CD14-positive monocyte (primary cell): ENCODE measurements at regions not wholly inside any gene's neighbourhood (a gene's known extent, or its start where the extent isn't known, plus 50 kb on each side); places are given as distances from the start of the nearest gene placed in this dataset.

Experiments used
- DNase-seq, 3 donors: peaks; one replicate each; pipeline ENCODE4 v3.0.0-alpha.2; 2011 to 2022
- H2AFZ ChIP-seq: 2 replicates; pipeline ENCODE4 v1.6.0; 2012; ENCODE audit warnings: mild to moderate bottlenecking, low read depth, low read length, inconsistent platforms; ENCODE audit not compliant: insufficient read depth, poor library complexity, severe bottlenecking
- H3K27ac ChIP-seq, 2 donors: 1 replicate in 1 of 2; 2 replicates in 1 of 2; pipeline ENCODE4 v1.5.1; 2012 to 2013; ENCODE audit warnings: low read length in 2 of 2, control low read depth in 1 of 2, inconsistent platforms in 1 of 2, low read depth in 1 of 2, mild to moderate bottlenecking in 1 of 2
- H3K27me3 ChIP-seq, 2 donors: one replicate each; pipeline versions ENCODE4 v1.6.0 to v1.6.1; 2011 to 2013; ENCODE audit warnings: low read length in 2 of 2; ENCODE audit not compliant: control insufficient read depth in 2 of 2, insufficient read depth in 2 of 2
- H3K36me3 ChIP-seq, 2 donors: replicated peaks in 1 of 2; 1 replicate in 1 of 2; 2 replicates in 1 of 2; pipeline versions ENCODE4 v1.5.1 to v1.6.1; 2012 to 2013; ENCODE audit warnings: low read length in 2 of 2, control low read depth in 1 of 2, inconsistent platforms in 1 of 2, mild to moderate bottlenecking in 1 of 2; ENCODE audit not compliant: insufficient read depth in 2 of 2, control insufficient read depth in 1 of 2
- H3K4me1 ChIP-seq, 2 donors: 1 replicate in 1 of 2; 2 replicates in 1 of 2; pipeline versions ENCODE4 v1.5.1 to v1.6.1; 2012 to 2013; ENCODE audit warnings: low read length in 2 of 2, control low read depth in 1 of 2, inconsistent platforms in 1 of 2, mild to moderate bottlenecking in 1 of 2, moderate library complexity in 1 of 2; ENCODE audit not compliant: insufficient read depth in 2 of 2, control insufficient read depth in 1 of 2
- H3K4me2 ChIP-seq: replicated peaks from 2 replicates; pipeline ENCODE3; 2012; ENCODE audit warnings: low read length, moderate library complexity, mild to moderate bottlenecking; ENCODE audit not compliant: poor library complexity, severe bottlenecking; ENCODE audit errors: extremely low read depth
- H3K4me3 ChIP-seq, 3 experiments: fragments of 200-600 bp in 1 of 3; sonication (generic) in 1 of 3; replicated peaks in 1 of 3; 1 replicate in 2 of 3; 2 replicates in 1 of 3; pipeline ENCODE4 v1.5.1; 2011 to 2013; ENCODE audit warnings: low read length in 3 of 3, mild to moderate bottlenecking in 3 of 3, control low read depth in 2 of 3, low read depth in 2 of 3, inconsistent platforms in 1 of 3, moderate library complexity in 1 of 3
- H3K79me2 ChIP-seq: 2 replicates; pipeline ENCODE4 v1.6.0; 2012; ENCODE audit warnings: mild to moderate bottlenecking, control low read depth, inconsistent platforms, low read length, moderate library complexity; ENCODE audit not compliant: insufficient read depth
- H3K9ac ChIP-seq: 2 replicates; pipeline ENCODE4 v1.6.0; 2017; ENCODE audit warnings: low read length, mild to moderate bottlenecking; ENCODE audit not compliant: insufficient read depth, poor library complexity, severe bottlenecking
- H3K9me3 ChIP-seq, 2 donors: replicated peaks in 1 of 2; 1 replicate in 1 of 2; 2 replicates in 1 of 2; pipeline versions ENCODE4 v1.5.1 to v1.6.1; 2012 to 2013; ENCODE audit warnings: low read length in 2 of 2, control low read depth in 1 of 2; ENCODE audit not compliant: control insufficient read depth in 1 of 2, insufficient read depth in 1 of 2
- H4K20me1 ChIP-seq: 2 replicates; pipeline ENCODE4 v1.6.0; 2012; ENCODE audit warnings: mild to moderate bottlenecking, low read length, control low read depth, moderate library complexity; ENCODE audit not compliant: insufficient read depth
- H3K27ac Mint-ChIP-seq, 7 donors: one replicate each; pipeline ENCODE4 v1.8.0; 2020; ENCODE audit warnings: mild to moderate bottlenecking in 7 of 7, mixed read lengths in 7 of 7, moderate library complexity in 6 of 7, inconsistent platforms in 2 of 7
- H3K27me3 Mint-ChIP-seq, 3 donors: one replicate each; pipeline ENCODE4 v1.8.0; 2021 to 2022; ENCODE audit warnings: low read depth in 3 of 3, mild to moderate bottlenecking in 3 of 3, mixed read lengths in 3 of 3, moderate library complexity in 3 of 3, inconsistent platforms in 1 of 3
- H3K36me3 Mint-ChIP-seq, 2 donors: one replicate each; pipeline ENCODE4 v1.8.0; 2020; ENCODE audit warnings: mixed read lengths in 2 of 2, inconsistent platforms in 1 of 2, mild to moderate bottlenecking in 1 of 2
- H3K4me1 Mint-ChIP-seq: one replicate; pipeline ENCODE4 v1.8.0; 2020; ENCODE audit warnings: mild to moderate bottlenecking, mixed read lengths
- H3K4me3 Mint-ChIP-seq, 2 donors: one replicate each; pipeline ENCODE4 v1.8.0; 2020; ENCODE audit warnings: mild to moderate bottlenecking in 2 of 2, mixed read lengths in 2 of 2, moderate library complexity in 1 of 2
- H3K9me3 Mint-ChIP-seq, 7 donors: one replicate each; pipeline ENCODE4 v1.8.0; 2020 to 2022; ENCODE audit warnings: mixed read lengths in 7 of 7, mild to moderate bottlenecking in 6 of 7, moderate library complexity in 6 of 7, inconsistent platforms in 2 of 7
- WGBS: methylation state at CpG from one replicate; pipeline ENCODE4 v1.1.5; 2013; ENCODE audit warnings: missing lambda C conversion rate; ENCODE audit not compliant: insufficient coverage; 5-methylcytosine and 5-hydroxymethylcytosine counted together
- intact Hi-C, 2 donors: fragments of 100-400 bp; cut with micrococcal nuclease; formaldehyde crosslinking; loops; one replicate each; pipeline versions ENCODE4 v1.15.0 to v1.15.1; 2023
- TF ChIP-seq, protein P1 (sequence below): fragments of 200-600 bp; IDR thresholded peaks from one replicate; pipeline ENCODE4 v1.8.0; 2022; ENCODE audit warnings: antibody characterized with exemption, mild to moderate bottlenecking

- 96% methylated on average over 11 of the region's 14 CpGs for WGBS
- no peak overlapping the region for H3K4me3 ChIP-seq
- TF ChIP-seq, protein P1, sequence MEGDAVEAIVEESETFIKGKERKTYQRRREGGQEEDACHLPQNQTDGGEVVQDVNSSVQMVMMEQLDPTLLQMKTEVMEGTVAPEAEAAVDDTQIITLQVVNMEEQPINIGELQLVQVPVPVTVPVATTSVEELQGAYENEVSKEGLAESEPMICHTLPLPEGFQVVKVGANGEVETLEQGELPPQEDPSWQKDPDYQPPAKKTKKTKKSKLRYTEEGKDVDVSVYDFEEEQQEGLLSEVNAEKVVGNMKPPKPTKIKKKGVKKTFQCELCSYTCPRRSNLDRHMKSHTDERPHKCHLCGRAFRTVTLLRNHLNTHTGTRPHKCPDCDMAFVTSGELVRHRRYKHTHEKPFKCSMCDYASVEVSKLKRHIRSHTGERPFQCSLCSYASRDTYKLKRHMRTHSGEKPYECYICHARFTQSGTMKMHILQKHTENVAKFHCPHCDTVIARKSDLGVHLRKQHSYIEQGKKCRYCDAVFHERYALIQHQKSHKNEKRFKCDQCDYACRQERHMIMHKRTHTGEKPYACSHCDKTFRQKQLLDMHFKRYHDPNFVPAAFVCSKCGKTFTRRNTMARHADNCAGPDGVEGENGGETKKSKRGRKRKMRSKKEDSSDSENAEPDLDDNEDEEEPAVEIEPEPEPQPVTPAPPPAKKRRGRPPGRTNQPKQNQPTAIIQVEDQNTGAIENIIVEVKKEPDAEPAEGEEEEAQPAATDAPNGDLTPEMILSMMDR, result no peak
- H3K27me3 ChIP-seq, result no peaks in the 10 kb centered on the region
- H3K9me3 Mint-ChIP-seq, result peaks cover 3 to 17% (median 11%) of the 10 kb centered on the region in 7 donors
- no peaks in the 10 kb centered on the region for H3K4me1 ChIP-seq
- H2AFZ ChIP-seq, result no peak overlapping the region
- H3K79me2 ChIP-seq, result no peaks in the 10 kb centered on the region
- no peak overlapping the region for H3K27ac ChIP-seq
- H3K36me3 Mint-ChIP-seq, result no peaks in the 10 kb centered on the region
- H3K4me2 ChIP-seq, result no peak overlapping the region
- no peak overlapping the region for H3K9ac ChIP-seq
- no peak overlapping the region for H3K27ac Mint-ChIP-seq
- no peak overlapping the region for H3K4me3 Mint-ChIP-seq
- H3K4me1 Mint-ChIP-seq, result no peaks in the 10 kb centered on the region
- no peaks in the 10 kb centered on the region for H3K9me3 ChIP-seq
- intact Hi-C loops, result no loop called here
- peaks cover 0 to 2% (median 2%) of the 10 kb centered on the region in 3 donors for H3K27me3 Mint-ChIP-seq
- no peaks in the 10 kb centered on the region for H4K20me1 ChIP-seq
- H3K36me3 ChIP-seq, result no peaks in the 10 kb centered on the region
- DNase-seq, result no peak
These were observed 87.0 kb upstream of the GATA6 start for GRCh38 chr18:22082408-22082807.

GRCh38 chr18:22084547-22084946, 84.8 kb upstream of the GATA6 start:
- H3K9me3 ChIP-seq, result no peaks in the 10 kb centered on the region
- no peak overlapping the region for H3K27ac Mint-ChIP-seq
- no peaks in the 10 kb centered on the region for H3K4me1 ChIP-seq
- H3K27me3 ChIP-seq, result no peaks in the 10 kb centered on the region
- H3K4me3 Mint-ChIP-seq, result no peak overlapping the region
- H3K27ac ChIP-seq, result no peak overlapping the region
- H3K36me3 ChIP-seq, result no peaks in the 10 kb centered on the region
- H3K9ac ChIP-seq, result no peak overlapping the region
- no peaks in the 10 kb centered on the region for H3K36me3 Mint-ChIP-seq
- H3K4me2 ChIP-seq, result no peak overlapping the region
- DNase-seq, result no peak
- peaks cover 1 to 17% (median 8%) of the 10 kb centered on the region in 7 donors for H3K9me3 Mint-ChIP-seq
- TF ChIP-seq, protein P1, result no peak
- no peaks in the 10 kb centered on the region for H3K4me1 Mint-ChIP-seq
- H2AFZ ChIP-seq, result no peak overlapping the region
- no peaks in the 10 kb centered on the region for H4K20me1 ChIP-seq
- intact Hi-C loops, result no loop called here
- 87% methylated on average over 8 of the region's 13 CpGs for WGBS
- peaks cover 0 to 4% (median 0%) of the 10 kb centered on the region in 3 donors for H3K27me3 Mint-ChIP-seq
- no peak overlapping the region for H3K4me3 ChIP-seq
- H3K79me2 ChIP-seq, result no peaks in the 10 kb centered on the region
